Pancreas (tissue), 10 donors: ENCODE measurements at regions not wholly inside any gene's neighbourhood (a gene's known extent, or its start where the extent isn't known, plus 50 kb on each side); places are given as distances from the start of the nearest gene placed in this dataset.
"Not testable (repeated sequence)": the region's sequence is repeated elsewhere in the genome, so short reads cannot be mapped to it uniquely, and the experiment has no call there.

Experiments used
- ATAC-seq, 4 donors: fragments of 200-7000 bp; cut with Tn5 transposase; one replicate each; pipeline versions ENCODE4 v1.8.0 to v1.9.1; 2020; ENCODE audit warnings: mild to moderate bottlenecking in 4 of 4, moderate library complexity in 4 of 4
- DNase-seq, 6 donors: peaks; one replicate each; pipeline ENCODE4 v3.0.0-alpha.2; 2020
- FAIRE-seq: peaks from 2 replicates; lab custom pipeline; 2012; peaks lifted over from hg19 to GRCh38; lab: Jason Lieb, UNC
- H3K27ac ChIP-seq, 4 donors: fragments of 200-600 bp; sonication (generic); 1 replicate in 3 of 4; 2 replicates in 1 of 4; pipeline versions ENCODE4 v1.5.0 to v1.8.0; 2020
- H3K27me3 ChIP-seq, 4 donors: fragments of 200-600 bp; one replicate each; pipeline ENCODE4 v1.8.0; 2021
- H3K36me3 ChIP-seq, 3 donors: fragments of 200-600 bp; sonication (generic) in 1 of 3; one replicate each; pipeline versions ENCODE4 v1.5.0 to v1.8.0; 2020 to 2021
- H3K4me1 ChIP-seq, 3 donors: fragments of 200-600 bp; one replicate each; pipeline ENCODE4 v1.8.0; 2021
- H3K4me3 ChIP-seq, 4 donors: fragments of 200-600 bp; sonication (generic) in 2 of 4; one replicate each; pipeline versions ENCODE4 v1.5.0 to v1.8.0; 2020 to 2021
- H3K9me3 ChIP-seq, 4 donors: fragments of 200-600 bp; one replicate each; pipeline ENCODE4 v1.8.0; 2021
- WGBS, 2 donors: extraction: QIAGEN DNeasy Blood & Tissue Kit; methylation state at CpG; one replicate each; pipeline ENCODE4 v1.1.7; 2013; 5-methylcytosine and 5-hydroxymethylcytosine counted together
- intact Hi-C, 3 donors: fragments of 100-400 bp; cut with DNase I; formaldehyde crosslinking; loops; one replicate each; pipeline versions ENCODE4 v1.11.1 to v1.14.2; 2022
- TF ChIP-seq, protein P1 (sequence below), 4 donors: fragments of 200-600 bp; sonication (generic) in 3 of 4; IDR thresholded peaks; one replicate each; pipeline versions ENCODE4 v1.5.0 to v1.8.0; 2021; ENCODE audit warnings: antibody characterized with exemption in 4 of 4
- donor health status: healthy with polysubstance abuse.
- donor health status: DM: no; HTN: no; CAD: no; lungs with moderate emphysema.
- donor health status: DM: no; HTN: no; CAD: no.
- donor health status: control.
- donor health status: control.
- donor health status: Bipolar disorder and iron deficiency.
- donor health status: DM: yes; HTN: yes; CAD: no.
- donor health status: DM: no; HTN: no; CAD: no.
- donor health status: DM: no; HTN: no; CAD: no.
- donor health status: DM: yes; HTN: yes; CAD: no.

DNA sequence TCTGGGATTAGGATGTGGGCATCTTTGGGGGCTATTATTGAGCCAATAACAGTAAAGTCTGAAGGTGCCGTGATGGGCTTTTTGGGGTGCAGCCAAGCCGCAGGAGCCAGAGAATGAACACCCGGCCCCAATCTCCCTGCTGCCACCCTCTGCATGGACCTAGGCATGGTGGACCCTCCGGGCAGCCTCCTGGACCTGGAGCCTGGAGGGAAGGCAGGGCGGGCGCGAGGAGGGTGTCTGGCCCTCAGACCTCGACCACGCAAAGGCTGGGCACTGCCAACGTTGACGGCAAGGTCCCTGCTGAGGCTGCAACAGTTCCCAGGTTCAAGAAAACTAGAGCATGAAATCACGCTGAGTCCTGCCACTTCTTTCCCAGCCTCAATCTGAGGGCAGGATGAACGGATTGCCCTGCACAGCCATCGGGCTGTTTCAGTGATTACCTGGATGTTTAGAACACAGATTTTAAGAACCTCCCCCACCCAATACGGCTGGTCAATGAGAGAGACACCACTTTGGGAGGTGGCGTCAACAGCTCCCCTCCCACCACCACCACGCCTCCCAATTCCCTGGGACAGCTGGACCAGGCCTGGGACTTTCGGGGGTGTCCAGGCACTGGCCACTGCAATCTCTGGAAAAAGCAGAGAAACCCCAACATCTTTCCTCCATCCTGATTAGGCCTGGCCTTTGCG lies 147.4 kb downstream of the NPIPB11 start:
- H3K36me3 ChIP-seq, H3K27me3 ChIP-seq, FAIRE-seq, ATAC-seq, H3K4me3 ChIP-seq, intact Hi-C loops, DNase-seq, H3K9me3 ChIP-seq: not testable (repeated sequence)
- Histone ChIP-seq H3K27ac (peak overlapping the region in 3 of 4 donors; percentile 57 to 72 (median 62)), H3K4me1 (peaks cover 0 to 14% (median 11%) of the 10 kb centered on the region in 3 donors)
- 91 to 92% methylated on average over 17 to 19 of the region's 19 CpGs for WGBS, 2 donors

DNA sequence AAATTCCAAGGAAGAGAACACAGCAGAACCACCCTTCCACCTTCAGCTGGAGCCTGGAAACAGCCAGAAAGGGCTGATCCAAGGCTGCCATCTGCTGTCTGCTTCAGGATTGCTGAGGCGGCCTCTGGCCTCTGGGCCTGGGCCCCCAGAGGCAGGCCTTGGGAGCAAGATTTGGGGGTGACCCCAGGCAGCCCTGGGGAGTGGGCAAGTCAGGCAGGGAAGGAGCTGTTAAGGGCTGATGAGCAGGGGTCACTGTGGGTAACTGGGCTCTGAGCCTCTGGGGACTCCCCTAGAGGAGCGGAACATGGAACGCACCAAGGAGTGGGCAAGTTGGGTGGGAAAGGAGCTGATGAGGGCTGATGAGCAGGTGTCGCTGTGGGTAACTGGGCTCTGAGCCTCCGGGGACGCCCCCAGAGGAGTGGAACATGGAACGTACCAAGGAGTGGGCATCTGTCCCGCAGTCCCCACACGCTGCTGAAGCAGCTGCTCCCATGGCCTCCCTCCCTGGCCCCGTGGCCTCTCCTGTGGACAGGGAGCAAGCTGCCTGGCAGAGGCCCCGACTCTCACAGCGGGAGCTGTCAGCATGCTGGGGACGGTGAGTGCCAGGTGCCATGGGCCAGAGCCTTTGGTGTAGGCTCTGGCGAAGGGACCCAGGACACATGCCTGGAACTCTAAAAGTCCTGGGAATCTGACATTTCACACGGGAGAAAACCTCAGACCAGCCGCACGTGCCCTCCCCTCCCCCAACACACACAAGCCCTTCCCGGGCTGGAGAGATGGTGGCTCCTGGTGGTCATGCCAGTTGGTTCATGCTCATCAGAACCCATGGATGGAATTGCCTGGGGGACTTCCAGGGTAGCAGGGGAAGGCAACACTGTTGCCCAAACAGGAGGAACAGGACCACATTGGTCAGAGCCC lies 148.8 kb downstream of the NPIPB11 start:
- H3K4me3 ChIP-seq, H3K27me3 ChIP-seq, ATAC-seq, FAIRE-seq, DNase-seq, H3K36me3 ChIP-seq, intact Hi-C loops, H3K9me3 ChIP-seq, H3K27ac ChIP-seq: not testable (repeated sequence)
- WGBS, 2 donors, result 77 to 90% methylated on average over 17 of the region's 18 CpGs
- peaks cover 0 to 12% (median 8%) of the 10 kb centered on the region in 3 donors for H3K4me1 ChIP-seq

DNA sequence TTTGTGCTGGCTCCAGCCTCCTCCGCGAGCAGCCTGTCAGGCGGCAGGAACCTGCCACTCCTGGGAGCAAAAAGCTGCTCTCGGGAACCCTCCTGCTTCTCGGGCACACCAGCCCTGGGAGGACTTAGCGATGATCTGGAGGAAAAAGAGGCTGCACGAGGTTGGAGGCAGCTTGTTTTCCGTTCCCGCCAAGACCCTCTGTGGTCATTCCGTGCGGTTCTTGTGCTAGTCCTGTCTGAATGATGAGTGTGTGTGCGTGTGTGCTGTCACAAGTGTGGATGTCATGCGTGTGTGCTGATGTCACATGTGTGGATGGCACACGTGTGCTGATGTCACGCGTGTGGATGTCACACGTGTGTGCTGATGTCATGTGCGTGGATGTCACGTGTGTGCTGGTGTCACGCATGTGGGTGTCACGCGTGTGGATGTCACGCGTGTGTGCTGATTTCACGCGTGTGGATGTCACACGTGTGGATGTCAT lies 150.0 kb downstream of the NPIPB11 start:
- no peak for FAIRE-seq
- Histone ChIP-seq H3K27me3 (no peaks in the 10 kb centered on the region), H3K9me3 (no peaks in the 10 kb centered on the region), H3K4me3 (no peak overlapping the region), H3K4me1 (peaks cover 0 to 9% (median 5%) of the 10 kb centered on the region in 3 donors), H3K36me3 (no peaks in the 10 kb centered on the region), H3K27ac (no peak overlapping the region)
- no peak for ATAC-seq
- DNase-seq, result no peak
- WGBS, 2 donors, result 77 to 89% methylated on average over 27 of the region's 27 CpGs
- intact Hi-C loops, result no loop called here
- TF ChIP-seq, protein P1, sequence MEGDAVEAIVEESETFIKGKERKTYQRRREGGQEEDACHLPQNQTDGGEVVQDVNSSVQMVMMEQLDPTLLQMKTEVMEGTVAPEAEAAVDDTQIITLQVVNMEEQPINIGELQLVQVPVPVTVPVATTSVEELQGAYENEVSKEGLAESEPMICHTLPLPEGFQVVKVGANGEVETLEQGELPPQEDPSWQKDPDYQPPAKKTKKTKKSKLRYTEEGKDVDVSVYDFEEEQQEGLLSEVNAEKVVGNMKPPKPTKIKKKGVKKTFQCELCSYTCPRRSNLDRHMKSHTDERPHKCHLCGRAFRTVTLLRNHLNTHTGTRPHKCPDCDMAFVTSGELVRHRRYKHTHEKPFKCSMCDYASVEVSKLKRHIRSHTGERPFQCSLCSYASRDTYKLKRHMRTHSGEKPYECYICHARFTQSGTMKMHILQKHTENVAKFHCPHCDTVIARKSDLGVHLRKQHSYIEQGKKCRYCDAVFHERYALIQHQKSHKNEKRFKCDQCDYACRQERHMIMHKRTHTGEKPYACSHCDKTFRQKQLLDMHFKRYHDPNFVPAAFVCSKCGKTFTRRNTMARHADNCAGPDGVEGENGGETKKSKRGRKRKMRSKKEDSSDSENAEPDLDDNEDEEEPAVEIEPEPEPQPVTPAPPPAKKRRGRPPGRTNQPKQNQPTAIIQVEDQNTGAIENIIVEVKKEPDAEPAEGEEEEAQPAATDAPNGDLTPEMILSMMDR (IDR thresholded peaks at IDR 0.05), result no peak

DNA sequence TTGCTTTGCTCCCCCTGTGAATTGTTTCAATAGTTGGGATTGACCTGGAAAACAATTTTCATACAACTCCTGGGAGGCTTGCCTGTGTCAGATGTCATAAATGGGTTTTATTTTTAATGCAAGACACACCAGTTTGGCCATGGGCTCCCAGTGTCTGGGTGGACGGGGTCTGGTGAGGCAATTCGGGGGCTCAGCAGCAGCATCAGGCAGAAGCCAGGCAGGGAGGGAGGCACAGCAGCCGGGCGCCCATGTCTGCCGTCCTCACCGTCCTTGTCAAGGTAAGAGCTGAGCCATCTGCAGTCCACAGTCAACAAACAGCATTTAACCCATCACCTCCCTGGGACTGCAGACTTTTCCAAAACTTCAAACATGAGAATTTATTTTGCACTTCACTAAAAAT lies 150.6 kb downstream of the NPIPB11 start:
- DNase-seq, FAIRE-seq, H3K4me3 ChIP-seq, ATAC-seq, H3K27me3 ChIP-seq, H3K9me3 ChIP-seq, H3K4me1 ChIP-seq, H3K36me3 ChIP-seq, intact Hi-C loops, H3K27ac ChIP-seq: not testable (repeated sequence)
- WGBS, 2 donors, result 39 to 65% methylated on average over 6 of the region's 6 CpGs

DNA sequence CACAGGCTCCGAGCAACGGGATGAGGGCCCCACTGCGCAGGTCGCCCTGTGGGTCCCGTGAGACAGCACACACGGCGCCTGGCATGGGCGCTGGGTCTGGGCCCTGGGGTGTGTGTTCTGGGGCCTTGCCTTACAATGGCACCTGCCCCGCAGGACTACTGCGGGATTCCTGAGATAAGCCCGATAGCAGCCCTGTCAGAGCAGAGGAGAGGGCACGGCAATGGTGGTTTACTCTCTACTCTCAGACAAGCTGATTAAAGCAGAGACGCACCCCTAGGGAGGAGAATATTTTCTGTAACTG lies 151.1 kb downstream of the NPIPB11 start:
- H3K27me3 ChIP-seq, ATAC-seq, H3K27ac ChIP-seq, H3K36me3 ChIP-seq, FAIRE-seq, H3K4me3 ChIP-seq, H3K4me1 ChIP-seq, DNase-seq, H3K9me3 ChIP-seq, intact Hi-C loops: not testable (repeated sequence)
- 79 to 82% methylated on average over 4 to 13 of the region's 13 CpGs for WGBS, 2 donors

DNA sequence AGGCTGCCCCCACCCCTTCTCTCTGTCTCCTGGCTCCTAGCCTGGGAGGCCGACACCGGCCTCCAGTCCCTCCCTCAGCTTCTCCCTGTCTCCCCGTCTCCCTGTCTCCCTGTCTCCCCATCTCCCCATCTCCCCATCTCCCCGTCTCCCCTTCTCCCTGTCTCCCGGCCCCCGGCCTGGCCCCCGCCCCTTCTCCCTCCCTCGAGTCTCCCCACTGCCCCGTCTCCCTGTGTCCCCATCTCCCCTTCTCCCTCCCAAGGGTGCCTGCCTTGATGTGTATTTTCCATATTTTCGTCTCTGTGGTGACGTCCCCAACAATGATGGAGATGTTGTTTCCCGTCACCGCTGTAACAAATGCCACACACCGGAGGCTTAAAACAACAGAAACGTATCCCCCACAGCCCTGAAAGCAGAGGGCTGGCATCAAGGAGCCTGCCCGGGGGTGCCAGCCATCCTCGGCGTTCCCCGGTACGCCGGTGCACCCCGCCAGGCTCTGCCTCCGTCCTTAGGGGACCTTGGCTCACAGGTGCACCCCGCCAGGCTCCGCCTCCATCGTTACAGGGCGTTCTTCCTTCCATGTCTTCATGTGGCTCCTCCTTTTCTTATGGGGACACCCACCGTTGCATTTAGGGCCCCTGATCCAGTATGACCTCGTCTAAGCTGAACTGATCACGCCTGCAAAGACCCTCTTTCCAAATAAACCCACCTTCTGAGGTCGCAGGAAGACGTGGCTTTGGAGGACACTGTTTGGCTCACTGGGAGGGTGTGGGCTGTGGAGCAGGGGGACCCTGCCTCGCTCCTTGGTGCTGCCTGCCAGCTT lies 151.6 kb downstream of the NPIPB11 start:
- FAIRE-seq (no peak), ATAC-seq (no peak), DNase-seq (no peak)
- Histone ChIP-seq H3K4me1 (peaks cover 0 to 6% (median 0%) of the 10 kb centered on the region in 3 donors), H3K36me3 (no peaks in the 10 kb centered on the region), H3K9me3 (no peaks in the 10 kb centered on the region), H3K4me3 (no peak overlapping the region), H3K27ac (no peak overlapping the region), H3K27me3 (no peaks in the 10 kb centered on the region)
- intact Hi-C loops, result no loop called here
- WGBS, 2 donors, result 73 to 84% methylated on average over 33 of the region's 33 CpGs
- TF ChIP-seq, protein P1 (IDR thresholded peaks at IDR 0.05), result no peak

DNA sequence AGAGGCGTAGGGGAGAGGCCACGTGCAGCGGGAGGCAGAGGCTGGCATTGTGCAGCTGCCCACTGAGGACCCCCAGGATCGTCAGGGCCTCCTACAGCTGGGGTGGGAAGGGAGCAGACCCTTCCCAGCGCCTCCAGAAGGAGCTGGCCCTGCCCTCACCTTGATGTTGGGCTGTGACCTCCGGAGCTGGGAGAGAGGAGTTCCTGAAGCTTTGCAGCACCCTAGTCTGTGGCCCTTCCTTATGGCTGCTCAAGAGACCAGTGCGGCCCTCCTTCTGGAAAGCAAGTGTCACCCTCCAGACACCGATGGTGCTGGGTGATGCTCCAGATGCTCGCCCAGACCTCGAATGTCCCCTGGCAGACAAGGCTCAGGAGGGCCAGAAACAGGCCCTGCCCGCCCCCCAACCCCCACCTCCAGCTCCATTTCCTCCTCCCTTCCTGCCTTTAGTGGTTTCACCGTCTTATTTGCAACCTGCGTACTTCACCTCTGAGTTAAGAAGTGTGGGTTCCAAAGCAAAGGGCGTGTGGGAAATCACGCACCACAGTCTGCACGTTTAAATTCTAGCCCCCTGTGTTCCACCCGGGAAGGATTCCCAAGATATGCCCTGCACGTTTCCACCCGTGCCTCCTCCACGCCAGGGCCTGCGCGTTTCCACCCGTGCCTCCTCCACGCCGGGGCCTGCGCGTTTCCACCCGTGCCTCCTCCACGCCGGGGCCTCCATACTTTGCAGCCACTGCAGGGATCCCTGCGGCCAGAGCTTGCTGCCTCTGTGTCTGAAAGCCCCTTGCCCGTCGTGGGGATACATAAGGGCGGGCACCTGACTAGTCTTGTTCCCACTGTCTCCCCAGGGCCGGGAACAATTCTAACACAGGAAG lies 152.6 kb downstream of the NPIPB11 start:
- FAIRE-seq, H3K27ac ChIP-seq, DNase-seq, H3K36me3 ChIP-seq, ATAC-seq, intact Hi-C loops, H3K27me3 ChIP-seq, H3K9me3 ChIP-seq, H3K4me3 ChIP-seq, H3K4me1 ChIP-seq: not testable (repeated sequence)
- WGBS, 2 donors, result 78 to 85% methylated on average over 34 to 35 of the region's 35 CpGs

GRCh38 chr16:29253066-29253590 lies 153.4 kb downstream of the NPIPB11 start:
- H3K27ac ChIP-seq, H3K36me3 ChIP-seq, ATAC-seq, H3K4me1 ChIP-seq, FAIRE-seq, H3K4me3 ChIP-seq, intact Hi-C loops, DNase-seq, H3K9me3 ChIP-seq, H3K27me3 ChIP-seq: not testable (repeated sequence)
- 80 to 90% methylated on average over 7 of the region's 7 CpGs for WGBS, 2 donors
